Heart right ventricle (tissue), 16 donors: ENCODE measurements at regions not wholly inside any gene's neighbourhood (a gene's known extent, or its start where the extent isn't known, plus 50 kb on each side); places are given as distances from the start of the nearest gene placed in this dataset.

Experiments
- ATAC-seq, 8 donors: fragments of 200-7000 bp; cut with Tn5 transposase; one replicate each; pipeline ENCODE4 v1.9.1; 2020; ENCODE audit warnings: mild to moderate bottlenecking in 8 of 8, moderate library complexity in 8 of 8, moderate number of reproducible peaks in 1 of 8
- DNase-seq, 2 donors: peaks; one replicate each; pipeline ENCODE4 v3.0.0-alpha.2; 2020
- H3K27ac ChIP-seq, 10 donors: fragments of 200-600 bp; sonication (generic) in 2 of 10; one replicate each; pipeline versions ENCODE4 v1.5.0 to v1.8.0; 2020 to 2022; ENCODE audit warnings: mild to moderate bottlenecking in 3 of 10
- H3K27me3 ChIP-seq, 7 donors: fragments of 200-600 bp; one replicate each; pipeline ENCODE4 v1.8.0; 2021 to 2022; ENCODE audit warnings: mild to moderate bottlenecking in 2 of 7
- H3K36me3 ChIP-seq, 9 donors: fragments of 200-600 bp; sonication (generic) in 1 of 9; one replicate each; pipeline versions ENCODE4 v1.5.0 to v1.8.0; 2020 to 2022; ENCODE audit warnings: mild to moderate bottlenecking in 2 of 9
- H3K4me1 ChIP-seq, 9 donors: fragments of 200-600 bp; sonication (generic) in 1 of 9; one replicate each; pipeline versions ENCODE4 v1.5.0 to v1.8.0; 2020 to 2022; ENCODE audit warnings: mild to moderate bottlenecking in 4 of 9
- H3K4me3 ChIP-seq, 10 donors: fragments of 200-600 bp; sonication (generic) in 2 of 10; one replicate each; pipeline versions ENCODE4 v1.5.0 to v1.8.0; 2020 to 2022; ENCODE audit warnings: mild to moderate bottlenecking in 7 of 10, moderate library complexity in 2 of 10
- H3K9me3 ChIP-seq, 11 donors: fragments of 200-600 bp in 10 of 11; sonication (generic) in 2 of 11; one replicate each; pipeline versions ENCODE4 v1.5.0 to v1.8.0; 2013 to 2022; ENCODE audit warnings: mild to moderate bottlenecking in 2 of 11, control low read depth in 1 of 11, moderate library complexity in 1 of 11
- WGBS, 2 donors: extraction: QIAGEN DNeasy Blood & Tissue Kit; methylation state at CpG; one replicate each; pipeline ENCODE4 v1.1.7; 2013; ENCODE audit warnings: inconsistent platforms in 1 of 2; 5-methylcytosine and 5-hydroxymethylcytosine counted together
- intact Hi-C, 10 donors: fragments of 100-400 bp; cut with DNase I; formaldehyde crosslinking; loops; one replicate each; pipeline versions ENCODE4 v1.11.1 to v1.14.2; 2022
- TF ChIP-seq, protein P1 (sequence below), 9 donors: fragments of 200-600 bp; sonication (generic) in 2 of 9; IDR thresholded peaks; one replicate each; pipeline versions ENCODE4 v1.5.0 to v1.8.0; 2021 to 2022; ENCODE audit warnings: antibody characterized with exemption in 9 of 9, mild to moderate bottlenecking in 5 of 9, moderate library complexity in 1 of 9
- donor health status: Arrhythmogenic right ventricular cardiomyopathy.
- donor health status: ischemic (EF 13 %, LVEDD 7.1; RV severe dilation, severe dysfunction).
- donor health status: healthy with polysubstance abuse.
- donor health status: DM: no; HTN: yes; CAD: no.
- donor health status: DM: no; HTN: no; CAD: no.
- donor health status: ischemic (EF 25% LVEDD 6.9; RV normal size, moderate dysfunction).
- donor health status: ischemic (EF 25% LVEDD 5.7; RV mildly dilated, moderate dysfunction).
- donor health status: healthy.
- donor health status: DM: yes; HTN: yes; CAD: no.
- donor health status: Ischemic cardiomyopathy.
- donor health status: ischemic (EF 35%, LVEDD 5.7; RV mildly dilated, moderate dysfunction).
- donor health status: nonischemic (EF 11% LVEDD 7.7; RV severe dilation, severe dysfunction).
- donor health status: DM: yes; HTN: yes; CAD: no.
- donor health status: PGD.
- donor health status: ischemic (EF 29% LVEDD 5.4; RV normal size, mild dysfunction).
- donor health status: nonischemic (EF 23%, LVEDD 6.1; RV moderate dilation, normal function).

DNA sequence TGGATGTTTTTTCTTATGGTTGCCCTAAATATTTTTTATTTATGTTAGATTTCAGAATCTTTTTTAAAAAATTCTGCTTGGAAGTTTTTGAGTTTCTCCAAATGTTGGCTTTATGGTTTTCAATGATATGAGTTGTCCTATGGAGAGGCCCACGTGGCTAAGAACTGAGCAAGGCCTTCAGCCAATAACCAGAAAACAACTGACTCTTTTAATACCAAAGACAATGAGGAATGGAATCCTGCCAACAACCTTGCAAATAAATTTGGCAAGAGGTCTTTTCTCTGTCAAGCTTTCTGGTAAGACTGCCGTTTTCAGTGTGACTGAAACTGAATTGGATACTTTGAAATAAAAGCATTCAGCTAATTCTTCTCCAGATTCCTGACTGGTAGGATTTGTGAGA lies 1740.1 kb upstream of the WWC1 start:
- H3K4me1 ChIP-seq, result no peaks in the 10 kb centered on the region
- ATAC-seq, result no peak
- peaks cover 0 to 4% (median 0%) of the 10 kb centered on the region in 11 donors for H3K9me3 ChIP-seq
- intact Hi-C loops, result no loop called here
- TF ChIP-seq, protein P1, sequence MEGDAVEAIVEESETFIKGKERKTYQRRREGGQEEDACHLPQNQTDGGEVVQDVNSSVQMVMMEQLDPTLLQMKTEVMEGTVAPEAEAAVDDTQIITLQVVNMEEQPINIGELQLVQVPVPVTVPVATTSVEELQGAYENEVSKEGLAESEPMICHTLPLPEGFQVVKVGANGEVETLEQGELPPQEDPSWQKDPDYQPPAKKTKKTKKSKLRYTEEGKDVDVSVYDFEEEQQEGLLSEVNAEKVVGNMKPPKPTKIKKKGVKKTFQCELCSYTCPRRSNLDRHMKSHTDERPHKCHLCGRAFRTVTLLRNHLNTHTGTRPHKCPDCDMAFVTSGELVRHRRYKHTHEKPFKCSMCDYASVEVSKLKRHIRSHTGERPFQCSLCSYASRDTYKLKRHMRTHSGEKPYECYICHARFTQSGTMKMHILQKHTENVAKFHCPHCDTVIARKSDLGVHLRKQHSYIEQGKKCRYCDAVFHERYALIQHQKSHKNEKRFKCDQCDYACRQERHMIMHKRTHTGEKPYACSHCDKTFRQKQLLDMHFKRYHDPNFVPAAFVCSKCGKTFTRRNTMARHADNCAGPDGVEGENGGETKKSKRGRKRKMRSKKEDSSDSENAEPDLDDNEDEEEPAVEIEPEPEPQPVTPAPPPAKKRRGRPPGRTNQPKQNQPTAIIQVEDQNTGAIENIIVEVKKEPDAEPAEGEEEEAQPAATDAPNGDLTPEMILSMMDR (IDR thresholded peaks at IDR 0.05), result no peak
- no peak overlapping the region for H3K4me3 ChIP-seq
- H3K36me3 ChIP-seq, result no peaks in the 10 kb centered on the region
- no peak overlapping the region for H3K27ac ChIP-seq
- H3K27me3 ChIP-seq, result no peaks in the 10 kb centered on the region
- DNase-seq, result no peak
- 13 to 38% methylated on average over 2 of the region's 2 CpGs for WGBS, 2 donors

DNA sequence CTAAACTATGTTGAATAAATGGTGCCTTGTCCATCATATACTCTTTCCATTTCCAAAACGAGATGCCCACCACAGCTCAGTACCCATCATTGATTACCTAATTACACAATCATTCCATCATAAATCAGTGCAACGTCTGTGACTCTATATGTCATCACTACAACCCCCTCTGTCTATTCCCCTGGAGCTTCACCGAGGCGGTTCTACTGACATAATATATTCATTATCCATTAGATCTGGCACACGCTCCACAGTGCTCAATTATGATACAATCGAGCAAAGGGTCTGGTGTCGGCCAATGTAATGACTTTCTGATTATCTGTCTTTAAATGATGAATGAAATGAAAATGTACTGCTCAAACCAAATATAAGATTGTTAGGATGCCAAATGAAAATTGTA lies 1737.7 kb upstream of the WWC1 start:
- 80 to 88% methylated on average over 7 of the region's 7 CpGs for WGBS, 2 donors
- no peak overlapping the region for H3K4me3 ChIP-seq
- no peaks in the 10 kb centered on the region for H3K4me1 ChIP-seq
- ATAC-seq (no peak), DNase-seq (no peak)
- H3K27ac ChIP-seq, result no peak overlapping the region
- no peaks in the 10 kb centered on the region for H3K36me3 ChIP-seq
- peaks cover 0 to 4% (median 0%) of the 10 kb centered on the region in 11 donors for H3K9me3 ChIP-seq
- TF ChIP-seq, protein P1 (IDR thresholded peaks at IDR 0.05), result no peak
- intact Hi-C loops, result no loop called here
- no peaks in the 10 kb centered on the region for H3K27me3 ChIP-seq

DNA sequence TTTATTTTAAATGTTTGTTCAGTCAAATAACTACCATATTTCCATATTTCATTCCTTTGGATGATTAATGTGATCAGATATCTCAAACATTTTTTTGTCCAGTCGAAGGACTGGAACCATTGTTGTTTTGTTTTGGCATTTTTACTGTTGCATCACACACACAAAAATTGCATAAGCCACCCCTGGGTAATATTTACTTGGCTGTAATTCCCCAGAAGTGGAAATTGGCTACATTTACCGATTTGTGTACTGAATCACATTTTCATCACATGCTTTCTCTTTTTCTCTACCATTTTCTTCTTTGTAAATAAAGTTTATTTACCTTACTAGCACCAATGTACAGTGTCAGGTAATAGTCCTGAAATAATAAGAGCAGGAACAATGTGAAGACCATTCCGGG lies 1729.7 kb upstream of the WWC1 start:
- Histone ChIP-seq H3K27ac (no peak overlapping the region), H3K27me3 (no peaks in the 10 kb centered on the region), H3K4me1 (no peaks in the 10 kb centered on the region), H3K4me3 (no peak overlapping the region), H3K36me3 (no peaks in the 10 kb centered on the region), H3K9me3 (peaks cover 0 to 26% (median 5%) of the 10 kb centered on the region in 11 donors)
- WGBS, 2 donors, result 63 to 74% methylated on average over 3 of the region's 3 CpGs
- intact Hi-C loops, result no loop called here
- TF ChIP-seq, protein P1 (IDR thresholded peaks at IDR 0.05), result no peak
- ATAC-seq (no peak), DNase-seq (no peak)

DNA sequence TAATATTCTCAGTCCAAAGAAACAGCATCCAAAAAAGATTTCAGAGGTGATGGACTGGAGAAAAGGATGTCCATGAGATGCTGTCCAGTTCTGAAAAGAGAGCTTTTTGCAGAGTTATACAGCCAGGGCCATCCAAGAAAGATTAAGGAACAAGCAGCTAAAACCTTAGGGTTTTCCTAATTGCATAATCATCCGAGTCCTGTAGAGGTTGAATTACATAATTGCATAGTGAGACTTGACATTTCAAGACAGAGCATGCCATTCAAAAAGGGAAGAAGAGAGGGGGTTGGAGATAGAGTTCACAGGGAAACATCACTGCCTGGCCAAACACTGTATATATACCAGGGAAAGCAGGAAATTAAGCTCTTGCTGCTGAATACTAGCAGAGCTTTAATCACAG lies 1729.2 kb upstream of the WWC1 start:
- Histone ChIP-seq H3K4me1 (no peaks in the 10 kb centered on the region), H3K4me3 (no peak overlapping the region), H3K9me3 (peaks cover 0 to 26% (median 5%) of the 10 kb centered on the region in 11 donors), H3K27ac (no peak overlapping the region), H3K36me3 (no peaks in the 10 kb centered on the region), H3K27me3 (no peaks in the 10 kb centered on the region)
- intact Hi-C loops, result no loop called here
- TF ChIP-seq, protein P1 (IDR thresholded peaks at IDR 0.05), result no peak
- 24 to 26% methylated on average over 1 of the region's 1 CpG for WGBS, 2 donors
- ATAC-seq, result peak in 1 of 8 donors; percentile 33
- no peak for DNase-seq
